ENCODE measurements at regions not wholly inside any gene's neighbourhood (a gene's known extent, or its start where the extent isn't known, plus 50 kb on each side); places are given as distances from the start of the nearest gene placed in this dataset.

- ATAC-seq (ENCODE audit: insufficient read depth, low read depth): no peak
- H3K4me2 ChIP-seq (ENCODE audit: insufficient read depth, low read length): no peak overlapping the region
- no peak for DNase-seq
- H3K4me3 ChIP-seq (ENCODE audit: low read depth in 1 of 2, low read length in 2 of 2): no peak overlapping the region
- peaks cover 8% of the 10 kb centered on the region for H3K27me3 ChIP-seq (ENCODE audit: insufficient read depth, low read length, poor library complexity)
- no peaks in the 10 kb centered on the region for H3K9me3 ChIP-seq (ENCODE audit: insufficient read depth, low read length, severe bottlenecking)
- H3K27ac ChIP-seq (ENCODE audit: low read length): no peak overlapping the region
- no peaks in the 10 kb centered on the region for H3K79me2 ChIP-seq (ENCODE audit: insufficient read depth, low read length)
- no peak overlapping the region for H2AFZ ChIP-seq (ENCODE audit: low read depth, low read length)
- no peaks in the 10 kb centered on the region for H3K4me1 ChIP-seq (ENCODE audit: insufficient read depth, low read length)
- H4K20me1 ChIP-seq (ENCODE audit: insufficient read depth, low read length): no peaks in the 10 kb centered on the region
- H3K36me3 ChIP-seq (ENCODE audit: insufficient read depth, low read length): no peaks in the 10 kb centered on the region
- TF ChIP-seq CTCF (IDR thresholded peaks at IDR 0.05; ENCODE audit: borderline replicate concordance, extremely low read depth, low read length, poor library complexity, severe bottlenecking): no peak
- TF ChIP-seq EZH2 (IDR thresholded peaks at IDR 0.05; ENCODE audit: borderline replicate concordance, low read depth, low read length, severe bottlenecking): no peak
- no peak overlapping the region for H3K9ac ChIP-seq (ENCODE audit: low read depth, low read length)
Observed at GRCh38 chr14:58871573-58871972, 233.8 kb downstream of the DACT1 start.

GRCh38 chr14:58872061-58872460 is 234.3 kb downstream of the DACT1 start:
- H2AFZ ChIP-seq (ENCODE audit: low read depth, low read length): no peak overlapping the region
- no peak for DNase-seq
- H3K79me2 ChIP-seq (ENCODE audit: insufficient read depth, low read length): no peaks in the 10 kb centered on the region
- TF ChIP-seq EZH2 (IDR thresholded peaks at IDR 0.05; ENCODE audit: borderline replicate concordance, low read depth, low read length, severe bottlenecking): no peak
- no peak for ATAC-seq (ENCODE audit: insufficient read depth, low read depth)
- no peaks in the 10 kb centered on the region for H3K36me3 ChIP-seq (ENCODE audit: insufficient read depth, low read length)
- H4K20me1 ChIP-seq (ENCODE audit: insufficient read depth, low read length): no peaks in the 10 kb centered on the region
- no peak overlapping the region for H3K4me3 ChIP-seq (ENCODE audit: low read depth in 1 of 2, low read length in 2 of 2)
- no peaks in the 10 kb centered on the region for H3K9me3 ChIP-seq (ENCODE audit: insufficient read depth, low read length, severe bottlenecking)
- H3K4me2 ChIP-seq (ENCODE audit: insufficient read depth, low read length): no peak overlapping the region
- H3K4me1 ChIP-seq (ENCODE audit: insufficient read depth, low read length): no peaks in the 10 kb centered on the region
- H3K27me3 ChIP-seq (ENCODE audit: insufficient read depth, low read length, poor library complexity): peaks cover 8% of the 10 kb centered on the region
- H3K27ac ChIP-seq (ENCODE audit: low read length): no peak overlapping the region
- no peak overlapping the region for H3K9ac ChIP-seq (ENCODE audit: low read depth, low read length)

GRCh38 chr14:58873228-58873953 is 235.6 kb downstream of the DACT1 start:
- Histone ChIP-seq H3K9me3 (ENCODE audit: insufficient read depth, low read length, severe bottlenecking) (no peaks in the 10 kb centered on the region), H3K9ac (ENCODE audit: low read depth, low read length) (no peak overlapping the region), H3K4me2 (ENCODE audit: insufficient read depth, low read length) (no peak overlapping the region), H3K4me3 (ENCODE audit: low read depth in 1 of 2, low read length in 2 of 2) (no peak overlapping the region), H4K20me1 (ENCODE audit: insufficient read depth, low read length) (no peaks in the 10 kb centered on the region), H3K36me3 (ENCODE audit: insufficient read depth, low read length) (no peaks in the 10 kb centered on the region), H3K27ac (ENCODE audit: low read length) (no peak overlapping the region), H3K4me1 (ENCODE audit: insufficient read depth, low read length) (no peaks in the 10 kb centered on the region), H2AFZ (ENCODE audit: low read depth, low read length) (no peak overlapping the region), H3K79me2 (ENCODE audit: insufficient read depth, low read length) (no peaks in the 10 kb centered on the region), H3K27me3 (ENCODE audit: insufficient read depth, low read length, poor library complexity) (peaks cover 8% of the 10 kb centered on the region)
- DNase-seq (no peak), ATAC-seq (ENCODE audit: insufficient read depth, low read depth) (no peak)
- no peak for TF ChIP-seq EZH2 (IDR thresholded peaks at IDR 0.05; ENCODE audit: borderline replicate concordance, low read depth, low read length, severe bottlenecking)
- no peak for TF ChIP-seq CTCF (IDR thresholded peaks at IDR 0.05; ENCODE audit: borderline replicate concordance, extremely low read depth, low read length, poor library complexity, severe bottlenecking)

- no peak for ATAC-seq (ENCODE audit: insufficient read depth, low read depth)
- H3K27me3 ChIP-seq (ENCODE audit: insufficient read depth, low read length, poor library complexity): peaks cover 3% of the 10 kb centered on the region
- no peaks in the 10 kb centered on the region for H3K9me3 ChIP-seq (ENCODE audit: insufficient read depth, low read length, severe bottlenecking)
- no peaks in the 10 kb centered on the region for H4K20me1 ChIP-seq (ENCODE audit: insufficient read depth, low read length)
- no peak overlapping the region for H3K9ac ChIP-seq (ENCODE audit: low read depth, low read length)
- H3K4me2 ChIP-seq (ENCODE audit: insufficient read depth, low read length): no peak overlapping the region
- no peak overlapping the region for H3K27ac ChIP-seq (ENCODE audit: low read length)
- no peak overlapping the region for H3K4me3 ChIP-seq (ENCODE audit: low read depth in 1 of 2, low read length in 2 of 2)
- no peaks in the 10 kb centered on the region for H3K79me2 ChIP-seq (ENCODE audit: insufficient read depth, low read length)
- no peaks in the 10 kb centered on the region for H3K36me3 ChIP-seq (ENCODE audit: insufficient read depth, low read length)
- H3K4me1 ChIP-seq (ENCODE audit: insufficient read depth, low read length): no peaks in the 10 kb centered on the region
- TF ChIP-seq EZH2 (IDR thresholded peaks at IDR 0.05; ENCODE audit: borderline replicate concordance, low read depth, low read length, severe bottlenecking) (no peak), CTCF (IDR thresholded peaks at IDR 0.05; ENCODE audit: borderline replicate concordance, extremely low read depth, low read length, poor library complexity, severe bottlenecking) (no peak)
- no peak for DNase-seq
- no peak overlapping the region for H2AFZ ChIP-seq (ENCODE audit: low read depth, low read length)
Observed at GRCh38 chr14:58875613-58876012, 237.9 kb downstream of the DACT1 start.

All from DND-41 (cell line).